ENCODE measurements at regions not wholly inside any gene's neighbourhood (a gene's known extent, or its start where the extent isn't known, plus 50 kb on each side); places are given as distances from the start of the nearest gene placed in this dataset.

DNA sequence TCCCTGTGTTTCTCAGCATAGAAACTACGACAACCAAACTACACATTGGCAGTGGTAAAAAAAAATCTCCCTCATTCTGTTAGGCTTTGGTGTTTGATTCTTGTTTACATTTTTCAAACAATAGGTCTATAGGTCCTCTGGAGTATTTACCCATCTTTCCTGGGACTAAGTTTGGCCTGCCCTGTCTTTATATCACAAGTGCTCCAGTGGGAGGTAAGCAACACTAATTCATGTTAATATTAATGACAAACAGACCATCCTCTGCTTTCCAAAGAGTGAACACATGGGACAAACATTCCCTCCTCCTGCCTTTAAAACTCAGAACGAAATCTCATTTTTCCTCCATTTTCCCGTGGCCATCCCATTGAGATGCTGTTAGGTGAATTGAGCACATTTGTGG lies 514.1 kb upstream of the INTU start:
- H3K4me3 ChIP-seq (ENCODE audit: low read length in 3 of 3) = no peak overlapping the region
- FAIRE-seq (no peak), DNase-seq (no peak)
- TF ChIP-seq, protein P1, sequence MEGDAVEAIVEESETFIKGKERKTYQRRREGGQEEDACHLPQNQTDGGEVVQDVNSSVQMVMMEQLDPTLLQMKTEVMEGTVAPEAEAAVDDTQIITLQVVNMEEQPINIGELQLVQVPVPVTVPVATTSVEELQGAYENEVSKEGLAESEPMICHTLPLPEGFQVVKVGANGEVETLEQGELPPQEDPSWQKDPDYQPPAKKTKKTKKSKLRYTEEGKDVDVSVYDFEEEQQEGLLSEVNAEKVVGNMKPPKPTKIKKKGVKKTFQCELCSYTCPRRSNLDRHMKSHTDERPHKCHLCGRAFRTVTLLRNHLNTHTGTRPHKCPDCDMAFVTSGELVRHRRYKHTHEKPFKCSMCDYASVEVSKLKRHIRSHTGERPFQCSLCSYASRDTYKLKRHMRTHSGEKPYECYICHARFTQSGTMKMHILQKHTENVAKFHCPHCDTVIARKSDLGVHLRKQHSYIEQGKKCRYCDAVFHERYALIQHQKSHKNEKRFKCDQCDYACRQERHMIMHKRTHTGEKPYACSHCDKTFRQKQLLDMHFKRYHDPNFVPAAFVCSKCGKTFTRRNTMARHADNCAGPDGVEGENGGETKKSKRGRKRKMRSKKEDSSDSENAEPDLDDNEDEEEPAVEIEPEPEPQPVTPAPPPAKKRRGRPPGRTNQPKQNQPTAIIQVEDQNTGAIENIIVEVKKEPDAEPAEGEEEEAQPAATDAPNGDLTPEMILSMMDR (IDR thresholded peaks at IDR 0.05; ENCODE audit: borderline replicate concordance, extremely low read depth, insufficient read depth) = no peak
- no peaks in the 10 kb centered on the region for H3K4me1 ChIP-seq (ENCODE audit: control insufficient read depth in 2 of 3, insufficient read depth in 2 of 3, low read depth in 1 of 3, low read length in 3 of 3)
- H3K27me3 ChIP-seq (ENCODE audit: control insufficient read depth, insufficient read depth, low read length) = no peaks in the 10 kb centered on the region
- no peaks in the 10 kb centered on the region for H3K36me3 ChIP-seq (ENCODE audit: control insufficient read depth in 2 of 3, insufficient read depth in 3 of 3, low read length in 3 of 3)
- no peak overlapping the region for H3K9ac ChIP-seq (ENCODE audit: low read length in 3 of 3)
- H3K27ac ChIP-seq (ENCODE audit: low read depth in 2 of 2, low read length in 2 of 2) = no peak overlapping the region
- intact Hi-C loops (cut with DNase I) = no loop called here
- no peaks in the 10 kb centered on the region for H3K9me3 ChIP-seq (ENCODE audit: control insufficient read depth in 2 of 3, insufficient read depth in 1 of 3, low read length in 3 of 3)

DNA sequence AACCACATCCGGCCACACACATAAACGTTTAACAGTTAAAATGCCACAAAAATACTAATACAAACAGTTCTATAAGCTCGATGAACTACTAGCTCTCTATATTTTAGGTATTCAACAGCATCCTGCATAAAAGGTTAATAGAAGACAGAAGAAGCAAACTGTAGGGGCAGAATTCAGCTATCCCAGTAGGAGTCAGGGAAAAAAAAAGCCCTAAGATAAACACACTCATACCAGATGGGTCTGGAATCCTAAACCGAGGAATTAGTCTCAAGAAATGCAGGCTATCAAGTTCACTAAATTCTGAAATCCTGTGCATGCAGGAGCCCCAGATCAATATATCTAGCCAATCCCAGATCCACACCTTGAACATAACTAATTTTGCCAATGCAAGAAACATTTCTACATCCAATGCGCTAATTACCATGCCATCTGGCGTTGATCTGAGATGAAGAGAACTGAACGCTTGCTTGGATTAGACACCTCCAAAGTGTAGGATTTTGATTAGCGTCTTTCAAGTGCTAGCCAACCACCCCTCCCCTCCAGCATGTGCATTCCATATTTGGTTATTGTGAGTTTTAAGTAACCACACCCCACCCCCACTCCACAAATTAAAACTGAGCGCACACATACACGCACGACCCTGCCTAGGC lies 512.2 kb upstream of the INTU start:
- Histone ChIP-seq H3K36me3 (ENCODE audit: control insufficient read depth in 2 of 3, insufficient read depth in 3 of 3, low read length in 3 of 3) (no peaks in the 10 kb centered on the region), H3K9ac (ENCODE audit: low read length in 3 of 3) (no peak overlapping the region), H3K9me3 (ENCODE audit: control insufficient read depth in 2 of 3, insufficient read depth in 1 of 3, low read length in 3 of 3) (no peaks in the 10 kb centered on the region), H3K27me3 (ENCODE audit: control insufficient read depth, insufficient read depth, low read length) (no peaks in the 10 kb centered on the region), H3K27ac (ENCODE audit: low read depth in 2 of 2, low read length in 2 of 2) (no peak overlapping the region), H3K4me1 (ENCODE audit: control insufficient read depth in 2 of 3, insufficient read depth in 2 of 3, low read depth in 1 of 3, low read length in 3 of 3) (no peaks in the 10 kb centered on the region), H3K4me3 (ENCODE audit: low read length in 3 of 3) (no peak overlapping the region)
- intact Hi-C loops (cut with DNase I) = no loop called here
- DNase-seq (no peak), FAIRE-seq (no peak)
- TF ChIP-seq, protein P1 (IDR thresholded peaks at IDR 0.05; ENCODE audit: borderline replicate concordance, extremely low read depth, insufficient read depth) = no peak

- TF ChIP-seq, protein P1 (IDR thresholded peaks at IDR 0.05; ENCODE audit: borderline replicate concordance, extremely low read depth, insufficient read depth) = no peak
- Histone ChIP-seq H3K36me3 (ENCODE audit: control insufficient read depth in 2 of 3, insufficient read depth in 3 of 3, low read length in 3 of 3) (no peaks in the 10 kb centered on the region), H3K4me3 (ENCODE audit: low read length in 3 of 3) (no peak overlapping the region), H3K27me3 (ENCODE audit: control insufficient read depth, insufficient read depth, low read length) (no peaks in the 10 kb centered on the region), H3K9me3 (ENCODE audit: control insufficient read depth in 2 of 3, insufficient read depth in 1 of 3, low read length in 3 of 3) (no peaks in the 10 kb centered on the region), H3K4me1 (ENCODE audit: control insufficient read depth in 2 of 3, insufficient read depth in 2 of 3, low read depth in 1 of 3, low read length in 3 of 3) (no peaks in the 10 kb centered on the region), H3K9ac (ENCODE audit: low read length in 3 of 3) (no peak overlapping the region), H3K27ac (ENCODE audit: low read depth in 2 of 2, low read length in 2 of 2) (no peak overlapping the region)
- no peak for FAIRE-seq
- intact Hi-C loops (cut with DNase I) = no loop called here
- no peak for DNase-seq
These were observed 507.8 kb upstream of the INTU start for GRCh38 chr4:127124919-127125318.

GRCh38 chr4:127126718-127127117 lies 506.0 kb upstream of the INTU start:
- no peak for DNase-seq

More at GRCh38 chr4:127126718-127127117, 506.0 kb upstream of the INTU start:
- FAIRE-seq = no peak
- H3K4me1 ChIP-seq (ENCODE audit: control insufficient read depth in 2 of 3, insufficient read depth in 2 of 3, low read depth in 1 of 3, low read length in 3 of 3) = no peaks in the 10 kb centered on the region
- TF ChIP-seq, protein P1 (IDR thresholded peaks at IDR 0.05; ENCODE audit: borderline replicate concordance, extremely low read depth, insufficient read depth) = no peak
- no peaks in the 10 kb centered on the region for H3K36me3 ChIP-seq (ENCODE audit: control insufficient read depth in 2 of 3, insufficient read depth in 3 of 3, low read length in 3 of 3)
- H3K27me3 ChIP-seq (ENCODE audit: control insufficient read depth, insufficient read depth, low read length) = no peaks in the 10 kb centered on the region
- no peak overlapping the region for H3K27ac ChIP-seq (ENCODE audit: low read depth in 2 of 2, low read length in 2 of 2)
- H3K4me3 ChIP-seq (ENCODE audit: low read length in 3 of 3) = no peak overlapping the region
- H3K9me3 ChIP-seq (ENCODE audit: control insufficient read depth in 2 of 3, insufficient read depth in 1 of 3, low read length in 3 of 3) = no peaks in the 10 kb centered on the region
- intact Hi-C loops (cut with DNase I) = no loop called here
- H3K9ac ChIP-seq (ENCODE audit: low read length in 3 of 3) = no peak overlapping the region

Data from kidney (tissue), 13 donors.